ENCODE measurements at regions not wholly inside any gene's neighbourhood (a gene's known extent, or its start where the extent isn't known, plus 50 kb on each side); places are given as distances from the start of the nearest gene placed in this dataset.

DNA sequence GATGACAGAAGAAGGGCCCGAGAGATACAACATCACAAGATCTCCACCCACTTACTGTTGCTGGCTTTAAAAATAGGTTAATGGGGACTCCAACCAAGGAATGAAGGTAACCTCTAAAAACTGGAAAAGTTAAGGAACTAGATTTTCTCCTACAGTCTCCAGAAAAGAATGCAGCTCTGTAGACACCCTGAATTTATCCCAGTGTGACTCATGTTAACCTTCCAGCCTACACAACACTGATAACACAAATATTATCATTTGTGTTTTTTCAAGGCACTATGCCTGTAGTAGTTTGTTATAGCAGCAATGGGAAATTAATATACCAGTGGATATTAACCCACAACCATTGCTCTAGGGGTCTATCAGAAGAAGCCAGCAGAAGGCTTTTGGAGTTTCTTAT, 730.7 kb upstream of the ZP4 start:
- TF ChIP-seq ISL1 (CRISPR knock-in tag; IDR thresholded peaks at IDR 0.05), result no peak
- no peak for TF ChIP-seq POU6F1 (CRISPR knock-in tag; IDR thresholded peaks at IDR 0.05; ENCODE audit: borderline replicate concordance, low read depth)
- TF ChIP-seq TOX (CRISPR knock-in tag; IDR thresholded peaks at IDR 0.05; ENCODE audit: borderline replicate concordance), result no peak
- TF ChIP-seq, protein P1, sequence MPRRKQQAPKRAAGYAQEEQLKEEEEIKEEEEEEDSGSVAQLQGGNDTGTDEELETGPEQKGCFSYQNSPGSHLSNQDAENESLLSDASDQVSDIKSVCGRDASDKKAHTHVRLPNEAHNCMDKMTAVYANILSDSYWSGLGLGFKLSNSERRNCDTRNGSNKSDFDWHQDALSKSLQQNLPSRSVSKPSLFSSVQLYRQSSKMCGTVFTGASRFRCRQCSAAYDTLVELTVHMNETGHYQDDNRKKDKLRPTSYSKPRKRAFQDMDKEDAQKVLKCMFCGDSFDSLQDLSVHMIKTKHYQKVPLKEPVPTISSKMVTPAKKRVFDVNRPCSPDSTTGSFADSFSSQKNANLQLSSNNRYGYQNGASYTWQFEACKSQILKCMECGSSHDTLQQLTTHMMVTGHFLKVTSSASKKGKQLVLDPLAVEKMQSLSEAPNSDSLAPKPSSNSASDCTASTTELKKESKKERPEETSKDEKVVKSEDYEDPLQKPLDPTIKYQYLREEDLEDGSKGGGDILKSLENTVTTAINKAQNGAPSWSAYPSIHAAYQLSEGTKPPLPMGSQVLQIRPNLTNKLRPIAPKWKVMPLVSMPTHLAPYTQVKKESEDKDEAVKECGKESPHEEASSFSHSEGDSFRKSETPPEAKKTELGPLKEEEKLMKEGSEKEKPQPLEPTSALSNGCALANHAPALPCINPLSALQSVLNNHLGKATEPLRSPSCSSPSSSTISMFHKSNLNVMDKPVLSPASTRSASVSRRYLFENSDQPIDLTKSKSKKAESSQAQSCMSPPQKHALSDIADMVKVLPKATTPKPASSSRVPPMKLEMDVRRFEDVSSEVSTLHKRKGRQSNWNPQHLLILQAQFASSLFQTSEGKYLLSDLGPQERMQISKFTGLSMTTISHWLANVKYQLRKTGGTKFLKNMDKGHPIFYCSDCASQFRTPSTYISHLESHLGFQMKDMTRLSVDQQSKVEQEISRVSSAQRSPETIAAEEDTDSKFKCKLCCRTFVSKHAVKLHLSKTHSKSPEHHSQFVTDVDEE (CRISPR knock-in tag; IDR thresholded peaks at IDR 0.05), result no peak
- no peak for TF ChIP-seq GLIS3 (CRISPR knock-in tag; IDR thresholded peaks at IDR 0.05)
- no peak for TF ChIP-seq ZFP30 (CRISPR knock-in tag; IDR thresholded peaks at IDR 0.05)
- TF ChIP-seq ARNTL (CRISPR knock-in tag; IDR thresholded peaks at IDR 0.05; ENCODE audit: borderline replicate concordance, low read depth), result no peak
- TF ChIP-seq, protein P2, sequence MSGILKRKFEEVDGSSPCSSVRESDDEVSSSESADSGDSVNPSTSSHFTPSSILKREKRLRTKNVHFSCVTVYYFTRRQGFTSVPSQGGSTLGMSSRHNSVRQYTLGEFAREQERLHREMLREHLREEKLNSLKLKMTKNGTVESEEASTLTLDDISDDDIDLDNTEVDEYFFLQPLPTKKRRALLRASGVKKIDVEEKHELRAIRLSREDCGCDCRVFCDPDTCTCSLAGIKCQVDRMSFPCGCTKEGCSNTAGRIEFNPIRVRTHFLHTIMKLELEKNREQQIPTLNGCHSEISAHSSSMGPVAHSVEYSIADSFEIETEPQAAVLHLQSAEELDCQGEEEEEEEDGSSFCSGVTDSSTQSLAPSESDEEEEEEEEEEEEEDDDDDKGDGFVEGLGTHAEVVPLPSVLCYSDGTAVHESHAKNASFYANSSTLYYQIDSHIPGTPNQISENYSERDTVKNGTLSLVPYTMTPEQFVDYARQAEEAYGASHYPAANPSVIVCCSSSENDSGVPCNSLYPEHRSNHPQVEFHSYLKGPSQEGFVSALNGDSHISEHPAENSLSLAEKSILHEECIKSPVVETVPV (CRISPR knock-in tag; IDR thresholded peaks at IDR 0.05), result no peak
- TF ChIP-seq OSR1 (CRISPR knock-in tag; IDR thresholded peaks at IDR 0.05), result no peak
- TF ChIP-seq PATZ1 (CRISPR knock-in tag; IDR thresholded peaks at IDR 0.05; ENCODE audit: borderline replicate concordance), result no peak

All from SK-N-SH treated with all-trans-retinoic acid at 6 μM for 48 hours (cell line).